ENCODE measurements at regions not wholly inside any gene's neighbourhood (a gene's known extent, or its start where the extent isn't known, plus 50 kb on each side); places are given as distances from the start of the nearest gene placed in this dataset.

DNA sequence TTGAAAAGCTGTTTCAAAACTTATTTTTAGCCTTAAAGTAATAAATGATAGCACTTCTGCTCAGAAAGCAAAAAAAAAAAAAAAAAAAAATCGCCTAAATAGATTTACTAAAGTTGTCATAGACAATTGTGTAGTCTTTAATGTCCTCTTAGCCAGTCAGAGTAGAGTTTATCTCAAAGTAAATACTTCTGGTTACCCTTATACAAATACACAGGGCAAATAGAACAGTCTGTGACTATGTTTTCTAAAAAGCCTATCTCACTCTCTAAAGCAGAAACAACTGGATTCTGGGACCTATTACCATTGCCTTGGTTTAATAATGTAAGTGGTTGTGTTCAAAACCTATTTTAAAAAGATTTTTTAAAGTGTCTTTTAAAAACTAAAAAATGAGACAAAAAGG lies 156.2 kb upstream of the THSD7A start:
- Histone ChIP-seq H3K79me2 (replicated peaks; ENCODE audit: insufficient read depth, low read length) (no peaks in the 10 kb centered on the region), H2AFZ (ENCODE audit: low read depth, low read length) (no peak overlapping the region), H3K9me3 (ENCODE audit: low read length) (no peaks in the 10 kb centered on the region), H4K20me1 (ENCODE audit: insufficient read depth) (no peaks in the 10 kb centered on the region), H3K9ac (ENCODE audit: low read length) (no peak overlapping the region), H3K9me2 (ENCODE audit: insufficient read depth, low read length) (no peaks in the 10 kb centered on the region), H3K27me3 (ENCODE audit: insufficient read depth, low read depth, low read length) (no peaks in the 10 kb centered on the region), H3K27ac (ENCODE audit: low read length) (no peak overlapping the region), H3K36me3 (ENCODE audit: insufficient read depth, low read length) (no peaks in the 10 kb centered on the region), H3K4me3 (ENCODE audit: low read length) (no peak overlapping the region), H3K4me2 (ENCODE audit: low read length) (no peak overlapping the region), H3F3A (ENCODE audit: insufficient read depth, low read length, poor library complexity, severe bottlenecking) (no peaks in the 10 kb centered on the region)
- no peak for TF ChIP-seq TAF1 (IDR thresholded peaks at IDR 0.05; ENCODE audit: low read depth)
- TF ChIP-seq EP300 (conservative IDR thresholded peaks at IDR 0.05; ENCODE audit: poor library complexity, severe bottlenecking): no peak
- no peak for TF ChIP-seq POLR2AphosphoS5 (IDR thresholded peaks at IDR 0.05)
- no peak for TF ChIP-seq RAD21 (conservative IDR thresholded peaks at IDR 0.05)
- TF ChIP-seq, protein P1, sequence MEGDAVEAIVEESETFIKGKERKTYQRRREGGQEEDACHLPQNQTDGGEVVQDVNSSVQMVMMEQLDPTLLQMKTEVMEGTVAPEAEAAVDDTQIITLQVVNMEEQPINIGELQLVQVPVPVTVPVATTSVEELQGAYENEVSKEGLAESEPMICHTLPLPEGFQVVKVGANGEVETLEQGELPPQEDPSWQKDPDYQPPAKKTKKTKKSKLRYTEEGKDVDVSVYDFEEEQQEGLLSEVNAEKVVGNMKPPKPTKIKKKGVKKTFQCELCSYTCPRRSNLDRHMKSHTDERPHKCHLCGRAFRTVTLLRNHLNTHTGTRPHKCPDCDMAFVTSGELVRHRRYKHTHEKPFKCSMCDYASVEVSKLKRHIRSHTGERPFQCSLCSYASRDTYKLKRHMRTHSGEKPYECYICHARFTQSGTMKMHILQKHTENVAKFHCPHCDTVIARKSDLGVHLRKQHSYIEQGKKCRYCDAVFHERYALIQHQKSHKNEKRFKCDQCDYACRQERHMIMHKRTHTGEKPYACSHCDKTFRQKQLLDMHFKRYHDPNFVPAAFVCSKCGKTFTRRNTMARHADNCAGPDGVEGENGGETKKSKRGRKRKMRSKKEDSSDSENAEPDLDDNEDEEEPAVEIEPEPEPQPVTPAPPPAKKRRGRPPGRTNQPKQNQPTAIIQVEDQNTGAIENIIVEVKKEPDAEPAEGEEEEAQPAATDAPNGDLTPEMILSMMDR (IDR thresholded peaks at IDR 0.05; ENCODE audit: poor library complexity, severe bottlenecking): no peak
- TF ChIP-seq, protein P2, sequence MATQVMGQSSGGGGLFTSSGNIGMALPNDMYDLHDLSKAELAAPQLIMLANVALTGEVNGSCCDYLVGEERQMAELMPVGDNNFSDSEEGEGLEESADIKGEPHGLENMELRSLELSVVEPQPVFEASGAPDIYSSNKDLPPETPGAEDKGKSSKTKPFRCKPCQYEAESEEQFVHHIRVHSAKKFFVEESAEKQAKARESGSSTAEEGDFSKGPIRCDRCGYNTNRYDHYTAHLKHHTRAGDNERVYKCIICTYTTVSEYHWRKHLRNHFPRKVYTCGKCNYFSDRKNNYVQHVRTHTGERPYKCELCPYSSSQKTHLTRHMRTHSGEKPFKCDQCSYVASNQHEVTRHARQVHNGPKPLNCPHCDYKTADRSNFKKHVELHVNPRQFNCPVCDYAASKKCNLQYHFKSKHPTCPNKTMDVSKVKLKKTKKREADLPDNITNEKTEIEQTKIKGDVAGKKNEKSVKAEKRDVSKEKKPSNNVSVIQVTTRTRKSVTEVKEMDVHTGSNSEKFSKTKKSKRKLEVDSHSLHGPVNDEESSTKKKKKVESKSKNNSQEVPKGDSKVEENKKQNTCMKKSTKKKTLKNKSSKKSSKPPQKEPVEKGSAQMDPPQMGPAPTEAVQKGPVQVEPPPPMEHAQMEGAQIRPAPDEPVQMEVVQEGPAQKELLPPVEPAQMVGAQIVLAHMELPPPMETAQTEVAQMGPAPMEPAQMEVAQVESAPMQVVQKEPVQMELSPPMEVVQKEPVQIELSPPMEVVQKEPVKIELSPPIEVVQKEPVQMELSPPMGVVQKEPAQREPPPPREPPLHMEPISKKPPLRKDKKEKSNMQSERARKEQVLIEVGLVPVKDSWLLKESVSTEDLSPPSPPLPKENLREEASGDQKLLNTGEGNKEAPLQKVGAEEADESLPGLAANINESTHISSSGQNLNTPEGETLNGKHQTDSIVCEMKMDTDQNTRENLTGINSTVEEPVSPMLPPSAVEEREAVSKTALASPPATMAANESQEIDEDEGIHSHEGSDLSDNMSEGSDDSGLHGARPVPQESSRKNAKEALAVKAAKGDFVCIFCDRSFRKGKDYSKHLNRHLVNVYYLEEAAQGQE (IDR thresholded peaks at IDR 0.05; ENCODE audit: borderline replicate concordance): no peak

DNA sequence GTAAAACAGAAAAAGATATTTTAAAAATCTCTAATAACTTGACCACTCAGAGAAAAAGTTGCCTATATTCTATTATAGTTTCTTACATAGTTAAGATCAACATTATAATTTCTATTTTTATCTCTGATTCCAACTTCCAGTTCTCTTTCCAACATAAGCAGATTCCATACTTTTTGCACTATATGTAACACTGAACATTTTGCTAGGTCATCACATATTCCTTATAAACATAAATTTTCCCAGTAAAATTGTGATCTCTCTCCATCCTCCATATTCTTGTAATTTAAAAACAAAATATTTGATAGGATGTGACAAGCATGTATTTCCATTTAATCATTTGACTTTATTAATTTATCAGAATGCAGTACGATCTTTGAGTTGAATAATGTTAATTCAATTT lies 170.4 kb upstream of the THSD7A start:
- no peaks in the 10 kb centered on the region for H3K9me3 ChIP-seq (ENCODE audit: low read length)
- no peaks in the 10 kb centered on the region for H3K9me2 ChIP-seq (ENCODE audit: insufficient read depth, low read length)
- H4K20me1 ChIP-seq (ENCODE audit: insufficient read depth): no peaks in the 10 kb centered on the region
- no peak overlapping the region for H3K4me3 ChIP-seq (ENCODE audit: low read length)
- no peaks in the 10 kb centered on the region for H3K36me3 ChIP-seq (ENCODE audit: insufficient read depth, low read length)
- no peak overlapping the region for H3K4me2 ChIP-seq (ENCODE audit: low read length)
- no peaks in the 10 kb centered on the region for H3K27me3 ChIP-seq (ENCODE audit: insufficient read depth, low read depth, low read length)
- H3F3A ChIP-seq (ENCODE audit: insufficient read depth, low read length, poor library complexity, severe bottlenecking): no peaks in the 10 kb centered on the region
- no peak overlapping the region for H2AFZ ChIP-seq (ENCODE audit: low read depth, low read length)
- TF ChIP-seq POLR2AphosphoS5 (IDR thresholded peaks at IDR 0.05) (no peak), EP300 (conservative IDR thresholded peaks at IDR 0.05; ENCODE audit: poor library complexity, severe bottlenecking) (no peak), MXI1 (conservative IDR thresholded peaks at IDR 0.05; ENCODE audit: poor library complexity, severe bottlenecking) (no peak), SMC3 (conservative IDR thresholded peaks at IDR 0.05; ENCODE audit: poor library complexity) (no peak), EZH2 (IDR thresholded peaks at IDR 0.05; ENCODE audit: borderline replicate concordance, insufficient read depth, low read length, poor library complexity, severe bottlenecking) (no peak), TAF1 (IDR thresholded peaks at IDR 0.05; ENCODE audit: low read depth) (no peak)
- H3K79me2 ChIP-seq (replicated peaks; ENCODE audit: insufficient read depth, low read length): no peaks in the 10 kb centered on the region
- no peak overlapping the region for H3K9ac ChIP-seq (ENCODE audit: low read length)
- H3K27ac ChIP-seq (ENCODE audit: low read length): no peak overlapping the region

DNA sequence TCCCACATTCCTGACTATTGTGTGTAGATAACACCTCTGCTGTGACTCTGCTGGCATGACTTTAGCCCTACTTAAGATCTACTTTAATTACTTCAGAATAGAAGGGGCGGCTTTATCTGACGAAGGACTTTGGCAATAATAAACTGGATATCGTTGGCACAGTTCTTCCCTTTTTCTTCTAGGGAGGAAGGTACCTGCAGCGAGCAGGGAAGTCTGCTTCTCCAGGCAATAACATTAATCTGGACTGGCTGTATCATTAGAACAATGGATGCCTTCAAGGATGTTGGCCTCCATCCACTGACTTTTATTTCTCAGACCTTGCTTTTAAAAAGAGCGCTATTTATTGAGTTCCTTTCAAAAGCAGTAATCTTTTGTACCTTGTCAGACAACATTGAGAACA lies 172.6 kb upstream of the THSD7A start:
- Histone ChIP-seq H3K9me2 (ENCODE audit: insufficient read depth, low read length) (no peaks in the 10 kb centered on the region), H3K9ac (ENCODE audit: low read length) (no peak overlapping the region), H3K27ac (ENCODE audit: low read length) (no peak overlapping the region), H4K20me1 (ENCODE audit: insufficient read depth) (no peaks in the 10 kb centered on the region), H3K79me2 (replicated peaks; ENCODE audit: insufficient read depth, low read length) (no peaks in the 10 kb centered on the region), H3K9me3 (ENCODE audit: low read length) (no peaks in the 10 kb centered on the region), H3K4me2 (ENCODE audit: low read length) (no peak overlapping the region), H3F3A (ENCODE audit: insufficient read depth, low read length, poor library complexity, severe bottlenecking) (no peaks in the 10 kb centered on the region), H3K4me3 (ENCODE audit: low read length) (no peak overlapping the region), H3K27me3 (ENCODE audit: insufficient read depth, low read depth, low read length) (no peaks in the 10 kb centered on the region), H3K36me3 (ENCODE audit: insufficient read depth, low read length) (no peaks in the 10 kb centered on the region), H2AFZ (ENCODE audit: low read depth, low read length) (no peak overlapping the region)
- TF ChIP-seq EZH2 (IDR thresholded peaks at IDR 0.05; ENCODE audit: borderline replicate concordance, insufficient read depth, low read length, poor library complexity, severe bottlenecking): no peak
- TF ChIP-seq EP300 (conservative IDR thresholded peaks at IDR 0.05; ENCODE audit: poor library complexity, severe bottlenecking): no peak
- TF ChIP-seq, protein P2 (IDR thresholded peaks at IDR 0.05; ENCODE audit: borderline replicate concordance): no peak
- TF ChIP-seq TAF1 (IDR thresholded peaks at IDR 0.05; ENCODE audit: low read depth): no peak
- no peak for TF ChIP-seq RAD21 (conservative IDR thresholded peaks at IDR 0.05)
- no peak for TF ChIP-seq POLR2AphosphoS5 (IDR thresholded peaks at IDR 0.05)
- TF ChIP-seq SMC3 (conservative IDR thresholded peaks at IDR 0.05; ENCODE audit: poor library complexity): no peak
- TF ChIP-seq, protein P1 (IDR thresholded peaks at IDR 0.05; ENCODE audit: poor library complexity, severe bottlenecking): no peak
- TF ChIP-seq MXI1 (conservative IDR thresholded peaks at IDR 0.05; ENCODE audit: poor library complexity, severe bottlenecking): no peak
